ENCODE measurements at regions not wholly inside any gene's neighbourhood (a gene's known extent, or its start where the extent isn't known, plus 50 kb on each side); places are given as distances from the start of the nearest gene placed in this dataset.

DNA sequence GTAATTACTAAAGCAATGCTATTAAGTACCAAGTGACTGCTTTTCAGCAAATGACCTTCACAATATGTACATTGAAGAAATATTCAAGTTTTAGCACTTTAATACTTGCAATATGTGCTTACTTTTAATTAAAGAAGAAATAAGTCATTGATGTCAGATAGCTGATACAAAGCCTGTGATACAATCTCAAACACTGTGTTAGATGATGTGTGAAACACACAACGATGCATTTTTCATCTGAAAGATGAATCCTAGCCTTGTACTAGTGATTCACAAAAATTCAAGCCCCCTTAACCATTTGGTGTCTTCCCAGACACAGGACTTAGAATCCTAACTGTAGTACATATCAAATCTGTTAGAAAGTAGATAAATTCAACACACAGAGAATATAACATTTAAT is 724.1 kb upstream of the ADAMTS5 start:
- TF ChIP-seq, protein P1, sequence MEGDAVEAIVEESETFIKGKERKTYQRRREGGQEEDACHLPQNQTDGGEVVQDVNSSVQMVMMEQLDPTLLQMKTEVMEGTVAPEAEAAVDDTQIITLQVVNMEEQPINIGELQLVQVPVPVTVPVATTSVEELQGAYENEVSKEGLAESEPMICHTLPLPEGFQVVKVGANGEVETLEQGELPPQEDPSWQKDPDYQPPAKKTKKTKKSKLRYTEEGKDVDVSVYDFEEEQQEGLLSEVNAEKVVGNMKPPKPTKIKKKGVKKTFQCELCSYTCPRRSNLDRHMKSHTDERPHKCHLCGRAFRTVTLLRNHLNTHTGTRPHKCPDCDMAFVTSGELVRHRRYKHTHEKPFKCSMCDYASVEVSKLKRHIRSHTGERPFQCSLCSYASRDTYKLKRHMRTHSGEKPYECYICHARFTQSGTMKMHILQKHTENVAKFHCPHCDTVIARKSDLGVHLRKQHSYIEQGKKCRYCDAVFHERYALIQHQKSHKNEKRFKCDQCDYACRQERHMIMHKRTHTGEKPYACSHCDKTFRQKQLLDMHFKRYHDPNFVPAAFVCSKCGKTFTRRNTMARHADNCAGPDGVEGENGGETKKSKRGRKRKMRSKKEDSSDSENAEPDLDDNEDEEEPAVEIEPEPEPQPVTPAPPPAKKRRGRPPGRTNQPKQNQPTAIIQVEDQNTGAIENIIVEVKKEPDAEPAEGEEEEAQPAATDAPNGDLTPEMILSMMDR (optimal IDR thresholded peaks at IDR 0.05 in 1 of 3, IDR thresholded peaks at IDR 0.05 in 1 of 3, conservative IDR thresholded peaks at IDR 0.05 in 1 of 3; ENCODE audit: extremely low read depth in 1 of 3, insufficient read depth in 2 of 3, low read length in 3 of 3): no peak
- TF ChIP-seq EZH2 (IDR thresholded peaks at IDR 0.05; ENCODE audit: low read length): no peak
